A673 (cell line): ENCODE measurements at regions not wholly inside any gene's neighbourhood (a gene's known extent, or its start where the extent isn't known, plus 50 kb on each side); places are given as distances from the start of the nearest gene placed in this dataset.

Experiments used
- CTCF ChIP-seq: fragments of 300-800, 200-600 bp; sonication (generic); conservative IDR thresholded peaks from 2 replicates; pipeline ENCODE4 v1.5.1; 2017; ENCODE audit warnings: low read depth, mild to moderate bottlenecking, antibody characterized with exemption, low read length, moderate library complexity, mixed read lengths
- EZH2 ChIP-seq: fragments of 200-600 bp; sonication (generic); IDR thresholded peaks from 2 replicates; pipeline ENCODE4 v1.6.1; 2017; ENCODE audit warnings: borderline replicate concordance, low read depth, mild to moderate bottlenecking, mixed read lengths, antibody characterized with exemption, low read length; ENCODE audit not compliant: poor library complexity, severe bottlenecking

DNA sequence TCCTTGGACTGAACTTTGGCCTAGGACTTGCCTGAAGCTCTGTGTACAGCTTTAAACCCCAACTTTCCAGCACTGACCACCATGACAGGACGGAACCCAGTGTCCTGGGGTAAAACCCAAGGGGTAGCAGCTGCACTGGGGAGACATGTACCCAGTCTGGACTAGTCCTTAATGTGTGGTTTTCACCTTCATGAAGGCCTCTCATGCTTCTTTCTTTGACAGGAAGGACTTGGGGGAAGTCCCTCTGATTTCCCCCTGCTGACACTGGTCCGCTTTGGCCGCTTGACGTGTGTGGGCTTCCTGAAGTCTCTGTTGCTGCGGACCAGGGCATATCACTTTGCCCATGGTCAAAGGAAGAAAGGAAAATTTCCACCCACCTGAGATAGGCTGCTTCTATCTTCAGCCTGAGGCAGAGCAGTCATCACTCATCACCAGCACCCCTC lies 66.3 kb upstream of the PRDX6 start:
- TF ChIP-seq CTCF (no peak), EZH2 (no peak)
